Progenitor cell of endocrine pancreas (in vitro differentiated cells): ENCODE measurements at regions not wholly inside any gene's neighbourhood (a gene's known extent, or its start where the extent isn't known, plus 50 kb on each side); places are given as distances from the start of the nearest gene placed in this dataset.

Experiments used
- DNase-seq: peaks from one replicate; pipeline ENCODE4 v3.0.0; 2021; ENCODE audit warnings: low spot score; ENCODE audit not compliant: unreplicated experiment
- H3K27ac Mint-ChIP-seq: 2 replicates; pipeline ENCODE4 v1.8.0; 2021; ENCODE audit warnings: mild to moderate bottlenecking, moderate library complexity, mixed read lengths
- H3K27me3 Mint-ChIP-seq: 2 replicates; pipeline ENCODE4 v1.8.0; 2021; ENCODE audit warnings: mixed read lengths
- H3K36me3 Mint-ChIP-seq: 2 replicates; pipeline ENCODE4 v1.8.0; 2022; ENCODE audit warnings: mixed read lengths; ENCODE audit not compliant: insufficient read depth
- H3K4me1 Mint-ChIP-seq: 2 replicates; pipeline ENCODE4 v1.8.0; 2021; ENCODE audit warnings: low read depth, mixed read lengths
- H3K4me3 Mint-ChIP-seq: 2 replicates; pipeline ENCODE4 v1.8.0; 2021; ENCODE audit warnings: low read depth, mild to moderate bottlenecking, moderate library complexity, mixed read lengths
- H3K9me3 Mint-ChIP-seq: 2 replicates; pipeline ENCODE4 v1.8.0; 2021; ENCODE audit warnings: low read depth, mixed read lengths
- TF ChIP-seq, protein P1 (sequence below): fragments of 200-600 bp; sonication (generic); IDR thresholded peaks from one replicate; pipeline ENCODE4 v1.5.0; 2021; ENCODE audit warnings: antibody characterized with exemption, mild to moderate bottlenecking; ENCODE audit not compliant: unreplicated experiment

DNA sequence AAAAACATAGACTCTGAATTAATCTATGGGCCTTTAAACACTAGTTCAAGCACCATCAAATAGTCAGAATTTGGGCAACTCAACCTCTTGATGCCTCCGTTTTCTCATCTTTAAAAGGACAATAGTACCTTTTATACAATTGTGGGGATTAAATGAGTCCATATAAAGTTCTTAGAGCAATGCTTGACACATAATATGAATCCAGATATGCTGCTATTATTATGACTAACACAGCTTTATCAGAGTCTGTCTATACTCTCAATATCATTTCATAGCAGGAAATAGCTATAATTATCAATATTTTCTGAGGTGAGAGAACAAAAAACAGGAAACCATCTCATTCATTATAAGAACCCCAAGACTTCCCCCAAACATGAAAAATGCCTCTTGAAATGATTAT is 430.5 kb upstream of the XYLT1 start:
- Mint-ChIP-seq H3K27ac (no peak overlapping the region), H3K4me3 (no peak overlapping the region), H3K27me3 (no peaks in the 10 kb centered on the region)

DNA sequence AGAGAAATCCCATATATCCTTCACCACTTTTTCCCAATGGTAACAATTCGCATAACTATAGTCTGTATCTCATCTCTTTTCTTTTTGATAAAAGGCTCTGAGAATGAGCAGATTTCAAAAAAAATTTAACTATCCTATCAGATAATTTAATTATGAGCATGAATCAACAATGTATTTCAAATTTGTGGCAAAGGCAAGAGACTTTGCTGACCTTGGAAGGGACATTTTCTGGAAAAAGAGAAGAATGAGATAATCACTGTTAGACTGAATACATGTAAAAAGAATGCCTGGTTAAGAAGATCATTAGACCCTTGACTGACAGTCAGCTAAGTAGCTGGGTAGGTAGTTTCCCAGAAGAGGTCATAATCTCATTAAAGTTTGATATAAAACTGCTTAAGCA is 428.4 kb upstream of the XYLT1 start:
- H3K36me3 Mint-ChIP-seq, result no peaks in the 10 kb centered on the region
- H3K27ac Mint-ChIP-seq, result no peak overlapping the region
- TF ChIP-seq, protein P1, sequence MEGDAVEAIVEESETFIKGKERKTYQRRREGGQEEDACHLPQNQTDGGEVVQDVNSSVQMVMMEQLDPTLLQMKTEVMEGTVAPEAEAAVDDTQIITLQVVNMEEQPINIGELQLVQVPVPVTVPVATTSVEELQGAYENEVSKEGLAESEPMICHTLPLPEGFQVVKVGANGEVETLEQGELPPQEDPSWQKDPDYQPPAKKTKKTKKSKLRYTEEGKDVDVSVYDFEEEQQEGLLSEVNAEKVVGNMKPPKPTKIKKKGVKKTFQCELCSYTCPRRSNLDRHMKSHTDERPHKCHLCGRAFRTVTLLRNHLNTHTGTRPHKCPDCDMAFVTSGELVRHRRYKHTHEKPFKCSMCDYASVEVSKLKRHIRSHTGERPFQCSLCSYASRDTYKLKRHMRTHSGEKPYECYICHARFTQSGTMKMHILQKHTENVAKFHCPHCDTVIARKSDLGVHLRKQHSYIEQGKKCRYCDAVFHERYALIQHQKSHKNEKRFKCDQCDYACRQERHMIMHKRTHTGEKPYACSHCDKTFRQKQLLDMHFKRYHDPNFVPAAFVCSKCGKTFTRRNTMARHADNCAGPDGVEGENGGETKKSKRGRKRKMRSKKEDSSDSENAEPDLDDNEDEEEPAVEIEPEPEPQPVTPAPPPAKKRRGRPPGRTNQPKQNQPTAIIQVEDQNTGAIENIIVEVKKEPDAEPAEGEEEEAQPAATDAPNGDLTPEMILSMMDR, result no peak
- H3K4me1 Mint-ChIP-seq, result no peaks in the 10 kb centered on the region
- peaks cover 3% of the 10 kb centered on the region for H3K27me3 Mint-ChIP-seq
- H3K4me3 Mint-ChIP-seq, result no peak overlapping the region
- no peak for DNase-seq
- H3K9me3 Mint-ChIP-seq, result peaks cover 5% of the 10 kb centered on the region

More for the DNA sequence above, 430.5 kb upstream of the XYLT1 start:
- TF ChIP-seq, protein P1, result no peak
- no peak for DNase-seq
- Mint-ChIP-seq H3K36me3 (no peaks in the 10 kb centered on the region), H3K4me1 (no peaks in the 10 kb centered on the region), H3K9me3 (peaks cover 11% of the 10 kb centered on the region)

DNA sequence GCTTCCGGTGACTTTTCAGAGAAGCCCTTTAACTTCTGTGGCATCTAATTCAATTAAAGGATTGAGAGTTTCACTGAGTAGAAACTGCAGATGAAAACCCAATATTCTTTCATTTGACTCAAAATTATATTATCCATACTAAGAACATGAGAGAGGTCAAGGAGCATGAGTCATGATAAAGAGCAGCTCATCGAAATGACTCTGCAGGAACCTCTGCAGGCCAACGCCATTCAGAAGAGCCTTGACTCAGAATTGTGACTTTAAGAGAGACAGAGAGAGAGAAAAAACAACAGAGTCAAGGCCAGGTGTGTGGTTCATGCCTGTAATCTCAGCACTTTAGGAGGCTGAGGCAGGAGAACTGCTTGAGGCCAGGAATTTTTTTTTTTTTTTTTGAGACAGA is 417.2 kb upstream of the XYLT1 start:
- Mint-ChIP-seq H3K36me3 (no peaks in the 10 kb centered on the region), H3K4me1 (no peaks in the 10 kb centered on the region), H3K9me3 (no peaks in the 10 kb centered on the region), H3K27ac (no peak overlapping the region), H3K4me3 (no peak overlapping the region), H3K27me3 (no peaks in the 10 kb centered on the region)
- TF ChIP-seq, protein P1, result no peak
- DNase-seq, result no peak

DNA sequence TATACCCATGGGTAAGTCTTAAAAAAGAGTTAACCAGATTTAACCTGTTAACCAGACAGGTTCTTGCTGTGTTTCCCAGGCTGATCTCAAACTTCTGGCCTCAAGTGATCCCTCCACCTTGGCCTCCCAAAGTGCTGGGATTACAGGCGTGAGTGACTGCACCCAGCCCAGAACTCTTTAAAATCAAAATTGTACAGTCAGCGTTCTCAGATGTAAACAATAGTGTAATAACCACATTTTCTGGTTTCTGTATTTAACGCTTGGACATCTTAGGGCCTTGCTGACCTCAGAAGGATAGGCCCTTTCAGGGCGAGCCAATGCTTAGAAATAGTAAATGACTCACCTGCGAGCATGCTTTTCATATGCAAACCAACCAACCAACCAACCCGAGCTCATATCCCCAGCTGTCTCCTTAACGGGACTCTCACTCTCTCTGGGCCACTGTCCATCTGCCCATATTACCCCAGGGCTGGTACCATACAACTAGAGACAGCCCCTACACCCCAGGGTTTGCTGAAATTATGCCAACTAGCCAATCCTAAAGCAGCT is 415.0 kb upstream of the XYLT1 start:
- H3K9me3 Mint-ChIP-seq, result no peaks in the 10 kb centered on the region
- peaks cover 6% of the 10 kb centered on the region for H3K27me3 Mint-ChIP-seq
- H3K4me1 Mint-ChIP-seq, result no peaks in the 10 kb centered on the region
- H3K36me3 Mint-ChIP-seq, result no peaks in the 10 kb centered on the region
- no peak overlapping the region for H3K27ac Mint-ChIP-seq
- no peak overlapping the region for H3K4me3 Mint-ChIP-seq
- no peak for DNase-seq
- TF ChIP-seq, protein P1, result no peak

DNA sequence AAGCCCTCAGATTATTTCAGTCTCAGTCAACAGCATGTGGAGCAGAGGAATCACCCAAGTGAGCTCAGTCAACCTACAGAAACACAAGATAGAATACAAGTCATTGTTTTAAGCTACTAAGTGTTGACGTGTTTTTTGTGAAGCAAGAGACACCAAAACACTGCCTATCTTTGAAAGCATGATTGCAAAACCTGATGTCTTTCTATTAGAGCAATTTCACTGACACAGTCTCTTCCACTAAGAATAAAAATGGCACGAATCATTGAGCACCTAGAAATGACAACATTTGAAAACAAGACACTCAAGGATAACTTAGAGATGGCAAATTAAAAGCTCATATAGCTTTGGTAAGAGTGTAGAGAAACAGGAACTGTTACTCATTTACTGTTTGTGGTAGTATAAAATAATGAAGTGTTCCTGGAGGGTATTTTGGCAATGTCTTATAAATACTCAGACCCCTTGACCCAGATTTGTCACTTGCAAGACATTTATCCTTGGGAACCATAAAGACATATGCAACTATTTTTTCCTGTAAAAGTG is 407.1 kb upstream of the XYLT1 start:
- no peak overlapping the region for H3K4me3 Mint-ChIP-seq
- TF ChIP-seq, protein P1, result no peak
- no peak overlapping the region for H3K27ac Mint-ChIP-seq
- peaks cover 14% of the 10 kb centered on the region for H3K27me3 Mint-ChIP-seq
- H3K9me3 Mint-ChIP-seq, result no peaks in the 10 kb centered on the region
- peaks cover 9% of the 10 kb centered on the region for H3K4me1 Mint-ChIP-seq
- no peak for DNase-seq
- no peaks in the 10 kb centered on the region for H3K36me3 Mint-ChIP-seq
